GM21717 (cell line): ENCODE measurements at regions not wholly inside any gene's neighbourhood (a gene's known extent, or its start where the extent isn't known, plus 50 kb on each side); places are given as distances from the start of the nearest gene placed in this dataset.

Source experiments
- ATAC-seq: cut with Tn5 transposase; IDR thresholded peaks from one replicate; pipeline ENCODE4 v1.9.1; 2021; ENCODE audit warnings: mild to moderate bottlenecking, moderate library complexity; ENCODE audit not compliant: unreplicated experiment

- ATAC-seq, result no peak
These were observed 457.9 kb upstream of the TPK1 start for GRCh38 chr7:145293754-145294153.

- no peak for ATAC-seq
These were observed 457.4 kb upstream of the TPK1 start for GRCh38 chr7:145293228-145293701.

- ATAC-seq, result no peak
These were observed 453.5 kb upstream of the TPK1 start for GRCh38 chr7:145289384-145289783.

GRCh38 chr7:145276118-145276517 is 440.3 kb upstream of the TPK1 start:
- no peak for ATAC-seq

GRCh38 chr7:145269418-145270161 is 433.7 kb upstream of the TPK1 start:
- no peak for ATAC-seq

GRCh38 chr7:145265180-145265579 is 429.3 kb upstream of the TPK1 start:
- no peak for ATAC-seq

- peak; percentile 83 for ATAC-seq
These were observed 428.0 kb upstream of the TPK1 start for GRCh38 chr7:145263886-145264285.

GRCh38 chr7:145252031-145252430 is 416.2 kb upstream of the TPK1 start:
- no peak for ATAC-seq

- no peak for ATAC-seq
These were observed 388.9 kb upstream of the TPK1 start for GRCh38 chr7:145224775-145225174.

GRCh38 chr7:145219461-145219860 is 383.6 kb upstream of the TPK1 start:
- ATAC-seq, result no peak

- ATAC-seq, result no peak
These were observed 381.0 kb upstream of the TPK1 start for GRCh38 chr7:145216866-145217265.

GRCh38 chr7:145212050-145212449 is 376.2 kb upstream of the TPK1 start:
- ATAC-seq, result no peak

GRCh38 chr7:145211211-145211610 is 375.4 kb upstream of the TPK1 start:
- ATAC-seq, result no peak

GRCh38 chr7:145193951-145194350 is 358.1 kb upstream of the TPK1 start:
- ATAC-seq, result no peak

GRCh38 chr7:145184956-145185355 is 349.1 kb upstream of the TPK1 start:
- ATAC-seq, result no peak

- no peak for ATAC-seq
These were observed 347.2 kb upstream of the TPK1 start for GRCh38 chr7:145183069-145183468.

GRCh38 chr7:145175366-145175765 is 339.5 kb upstream of the TPK1 start:
- no peak for ATAC-seq

GRCh38 chr7:145169908-145170307 is 334.1 kb upstream of the TPK1 start:
- ATAC-seq, result no peak

- no peak for ATAC-seq
These were observed 333.0 kb upstream of the TPK1 start for GRCh38 chr7:145168879-145169278.

GRCh38 chr7:145168427-145168826 is 332.6 kb upstream of the TPK1 start:
- ATAC-seq, result no peak

GRCh38 chr7:145156834-145157233 is 321.0 kb upstream of the TPK1 start:
- ATAC-seq, result no peak

GRCh38 chr7:145152589-145152988 is 316.7 kb upstream of the TPK1 start:
- no peak for ATAC-seq

GRCh38 chr7:145151676-145152075 is 315.8 kb upstream of the TPK1 start:
- no peak for ATAC-seq
